Posterior vena cava (tissue), 2 donors: ENCODE measurements at regions not wholly inside any gene's neighbourhood (a gene's known extent, or its start where the extent isn't known, plus 50 kb on each side); places are given as distances from the start of the nearest gene placed in this dataset.
A peak's percentile ranks its signal among the peaks of the same experiment; 100 is the strongest.

Source experiments
- DNase-seq: peaks from one replicate; pipeline ENCODE4 v3.0.0-alpha.2; 2020; ENCODE audit warnings: low spot score
- intact Hi-C, 2 donors: fragments of 100-400 bp; cut with DNase I; formaldehyde crosslinking; loops; one replicate each; pipeline versions ENCODE4 v1.14.1 to v1.14.2; 2022 to 2023
- donor health status: DM: yes; HTN: yes; CAD: no.
- donor health status: DM: yes; HTN: yes; CAD: no.

DNA sequence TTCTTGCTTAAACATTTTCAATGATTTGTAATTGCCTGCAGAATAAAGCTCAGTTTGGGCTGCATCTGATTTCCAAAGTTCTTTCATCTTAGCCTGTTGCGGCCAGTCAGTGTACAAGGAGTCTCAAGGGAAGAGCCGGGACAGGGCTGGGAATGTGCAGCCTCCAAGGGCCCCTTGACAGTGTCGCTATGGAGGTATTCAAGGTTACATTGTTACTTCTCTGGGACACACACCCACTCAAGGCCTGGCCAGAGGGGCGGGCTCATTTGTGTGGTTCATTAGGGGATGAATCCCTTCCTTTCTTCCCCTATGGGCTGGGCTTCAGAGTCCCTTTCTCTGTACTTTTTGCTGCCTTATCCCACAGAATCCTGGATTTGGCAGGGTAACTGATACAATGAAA, 107.6 kb upstream of the CSF3R start:
- intact Hi-C loops, result no loop called here
- no peak for DNase-seq

- intact Hi-C loops, result no loop called here
- no peak for DNase-seq
These were observed 106.3 kb upstream of the CSF3R start for GRCh38 chr1:36588972-36589371.

DNA sequence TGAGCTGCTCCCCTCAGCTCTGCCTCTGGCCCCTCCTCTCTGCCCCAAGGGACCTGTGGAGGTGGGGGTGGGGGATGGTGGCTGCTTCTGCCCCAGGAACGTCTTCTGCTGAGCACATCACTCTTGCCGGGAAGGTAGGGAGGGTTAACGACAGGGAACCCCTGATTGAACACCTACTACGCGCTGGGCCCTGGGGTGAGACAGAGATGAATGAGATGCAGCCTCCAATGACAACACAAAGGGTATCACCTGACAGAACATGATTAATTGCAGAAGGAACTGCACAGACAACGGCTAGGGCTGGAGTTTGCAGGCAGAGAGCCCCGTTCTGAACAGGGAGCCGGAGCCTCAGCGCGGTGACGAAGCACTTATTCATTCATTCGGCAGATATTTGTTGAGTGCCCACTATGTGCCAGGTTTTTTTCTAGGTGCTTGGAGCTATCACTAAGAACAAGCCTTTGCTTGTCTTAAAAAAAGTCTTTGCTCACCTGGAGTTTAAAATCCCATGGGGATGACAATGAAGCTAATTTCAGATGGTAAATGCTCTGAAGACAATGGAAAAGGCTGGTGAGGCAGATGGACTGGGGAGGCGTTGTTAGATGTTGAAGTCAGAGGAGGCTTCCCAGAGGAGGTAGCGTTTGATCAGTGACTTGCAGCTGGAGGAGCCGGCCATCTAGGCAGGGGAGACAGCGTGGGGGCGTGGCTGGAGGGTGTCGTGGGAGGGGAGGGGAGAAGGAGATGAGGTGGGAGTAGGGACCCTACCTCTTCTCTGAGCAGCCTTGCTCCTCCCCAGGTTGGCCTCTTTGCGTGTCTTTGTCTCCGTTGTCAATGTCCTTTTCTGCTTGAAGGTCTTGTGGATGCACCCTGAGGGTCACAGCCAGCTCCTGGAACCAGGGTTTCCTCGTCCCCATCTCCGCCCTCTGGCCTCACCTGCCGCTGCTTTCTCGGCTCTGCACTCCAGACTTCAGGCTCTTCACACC, 103.1 kb upstream of the CSF3R start:
- intact Hi-C loops, result no loop called here
- DNase-seq, result no peak

DNA sequence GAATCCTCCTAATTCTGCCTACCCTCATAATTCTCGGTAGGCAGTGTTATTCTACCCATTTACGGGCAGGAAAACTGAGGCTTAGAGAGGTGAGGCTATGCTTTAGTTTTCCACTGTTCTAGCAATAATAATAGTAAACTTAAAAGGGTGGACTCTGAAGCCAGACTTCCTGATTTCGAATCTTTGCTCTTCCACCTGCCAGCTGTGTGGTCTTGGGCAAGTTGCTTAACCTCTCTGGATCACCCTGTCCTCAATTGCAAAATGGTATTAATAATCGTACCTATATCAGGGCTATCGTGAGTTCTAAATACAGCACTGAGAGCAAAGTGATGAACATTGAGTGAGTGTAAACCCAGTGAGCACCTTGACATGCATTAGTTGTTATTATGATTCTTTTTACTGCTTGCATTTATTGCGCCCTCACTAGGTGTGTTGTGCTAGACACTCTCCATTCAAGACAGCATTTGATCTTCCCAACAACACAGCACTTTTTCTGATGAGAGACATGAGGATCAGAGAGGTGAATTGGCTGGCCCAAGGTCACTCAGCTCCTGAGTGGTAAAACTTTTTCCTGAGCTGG, 102.3 kb upstream of the CSF3R start:
- intact Hi-C loops, result no loop called here
- DNase-seq, result no peak

GRCh38 chr1:36583980-36584782, 101.5 kb upstream of the CSF3R start:
- DNase-seq, result no peak
- intact Hi-C loops, result no loop called here

DNA sequence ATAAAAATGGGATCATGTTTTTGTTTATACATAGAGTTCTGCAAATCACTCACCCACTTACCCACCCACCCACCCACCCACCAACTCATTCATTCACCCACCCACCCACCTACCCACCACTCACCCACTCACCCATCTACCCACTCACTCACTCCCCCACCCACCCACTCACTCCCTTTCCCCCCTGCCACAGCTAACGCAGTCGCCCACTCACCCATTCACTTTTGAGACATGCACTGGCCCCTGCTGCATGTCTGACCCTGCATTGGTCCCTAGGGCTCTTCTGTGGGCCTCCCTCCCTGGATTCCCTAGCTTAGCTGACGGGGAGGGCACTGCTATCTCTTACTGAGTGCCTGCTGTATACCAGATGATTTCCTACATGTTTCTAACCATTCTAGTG, 100.4 kb upstream of the CSF3R start:
- intact Hi-C loops, result no loop called here
- DNase-seq, result no peak

GRCh38 chr1:36582066-36582755, 99.5 kb upstream of the CSF3R start:
- no peak for DNase-seq
- intact Hi-C loops, result no loop called here

- DNase-seq, result no peak
- intact Hi-C loops, result no loop called here
These were observed 97.8 kb upstream of the CSF3R start for GRCh38 chr1:36580524-36580923.

GRCh38 chr1:36579039-36579438, 96.3 kb upstream of the CSF3R start:
- DNase-seq, result no peak
- intact Hi-C loops, result loop anchor here (10.0 kb wide), 1 partner anchor 856 kb away; no protein-coding TSS in a partner anchor

DNA sequence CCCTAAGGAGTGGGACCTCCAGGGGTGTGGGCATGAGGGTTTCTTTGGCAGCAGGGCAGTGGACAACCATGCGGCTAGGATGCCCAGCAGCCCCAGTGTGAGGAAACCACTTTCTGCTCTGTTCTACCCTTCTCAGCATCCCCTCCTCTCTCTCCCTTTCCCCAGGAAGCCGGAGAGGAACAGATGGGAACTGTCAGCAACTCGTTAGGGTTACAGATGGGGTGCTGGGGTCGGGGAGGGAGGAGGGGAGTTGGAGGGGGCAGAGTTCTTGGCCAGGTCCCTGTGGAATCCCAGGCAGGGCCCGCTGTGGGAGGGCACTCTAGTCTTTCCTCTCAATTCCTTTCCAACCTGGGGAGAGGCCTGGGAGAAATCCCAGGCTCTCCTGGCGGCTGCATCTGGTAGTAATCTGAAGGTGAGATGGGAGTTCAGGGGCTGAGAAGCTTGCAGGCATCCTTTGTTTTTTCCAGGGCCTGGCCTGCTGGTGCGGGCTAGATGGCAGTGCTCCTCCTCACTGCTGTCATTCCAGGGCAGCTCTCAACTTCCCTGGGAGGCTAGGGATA, 93.9 kb upstream of the CSF3R start:
- intact Hi-C loops, result loop anchor here (10.0 kb wide), 1 partner anchor 858 kb away; no protein-coding TSS in a partner anchor
- DNase-seq, result peak; percentile 25

DNA sequence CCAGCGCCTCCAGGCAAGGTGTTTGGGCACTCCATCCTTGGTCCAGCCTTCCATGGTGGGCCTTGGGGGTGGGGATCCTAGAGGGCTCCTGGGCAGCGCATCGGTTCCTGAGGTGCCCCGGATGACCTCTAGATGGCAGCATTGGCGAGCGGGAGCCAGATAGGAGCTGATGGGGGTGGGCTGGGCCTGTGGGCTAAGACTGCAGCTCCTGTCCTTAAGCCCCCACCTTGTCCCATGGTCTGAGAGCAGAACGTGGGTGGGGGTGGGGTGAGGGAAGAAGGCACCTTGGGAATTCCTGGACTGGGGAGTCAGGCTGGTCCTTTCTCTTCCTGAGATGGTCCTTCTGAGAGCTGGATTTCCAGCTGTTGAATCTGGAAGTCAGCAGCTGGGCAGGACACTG, 93.4 kb upstream of the CSF3R start:
- intact Hi-C loops, result loop anchor here (10.0 kb wide), 1 partner anchor 859 kb away; no protein-coding TSS in a partner anchor
- peak; percentile 83 for DNase-seq

DNA sequence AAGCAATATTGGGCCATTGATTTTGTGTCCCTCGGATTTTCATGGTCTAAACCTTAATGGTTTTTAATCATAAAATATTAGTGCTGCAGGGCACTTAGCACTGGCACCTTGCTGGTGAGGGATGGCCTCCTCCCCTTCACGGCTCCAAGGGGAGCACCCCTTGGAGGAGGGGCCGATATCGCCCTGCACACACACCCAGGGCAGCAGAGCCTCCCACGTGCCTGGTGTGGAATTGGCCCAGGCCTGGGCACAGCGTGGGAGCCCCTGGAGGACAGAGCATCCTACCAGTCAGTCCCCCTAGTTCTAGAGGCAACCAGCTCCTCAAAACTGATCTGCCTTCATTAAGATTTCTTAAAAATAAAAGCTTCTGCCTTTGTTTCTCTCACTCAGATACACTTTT, 90.7 kb upstream of the CSF3R start:
- peak; percentile 38 for DNase-seq
- intact Hi-C loops, result loop anchor here (10.0 kb wide), 1 partner anchor 861 kb away; no protein-coding TSS in a partner anchor

DNA sequence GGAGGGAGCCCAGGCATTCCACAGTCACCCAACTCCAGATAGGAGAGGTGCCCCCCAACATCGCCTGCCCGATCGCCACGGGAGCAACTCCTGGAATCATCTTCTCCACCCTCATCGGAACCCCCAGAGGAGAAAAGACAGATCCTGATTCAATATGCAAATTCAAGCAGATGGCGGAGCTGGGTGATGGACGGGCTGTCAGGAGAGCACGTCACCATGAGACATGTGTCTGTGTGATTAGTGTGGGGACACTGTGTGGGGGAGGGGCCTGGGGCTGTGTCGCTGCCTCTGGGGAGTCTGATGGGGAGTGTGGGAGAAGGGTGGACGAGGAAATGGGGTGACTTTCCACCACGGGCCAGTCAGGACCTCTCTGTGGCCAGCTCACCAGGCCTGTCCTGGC, 90.2 kb upstream of the CSF3R start:
- intact Hi-C loops, result loop anchor here (10.0 kb wide), 1 partner anchor 862 kb away; no protein-coding TSS in a partner anchor
- peak; percentile 70 for DNase-seq

DNA sequence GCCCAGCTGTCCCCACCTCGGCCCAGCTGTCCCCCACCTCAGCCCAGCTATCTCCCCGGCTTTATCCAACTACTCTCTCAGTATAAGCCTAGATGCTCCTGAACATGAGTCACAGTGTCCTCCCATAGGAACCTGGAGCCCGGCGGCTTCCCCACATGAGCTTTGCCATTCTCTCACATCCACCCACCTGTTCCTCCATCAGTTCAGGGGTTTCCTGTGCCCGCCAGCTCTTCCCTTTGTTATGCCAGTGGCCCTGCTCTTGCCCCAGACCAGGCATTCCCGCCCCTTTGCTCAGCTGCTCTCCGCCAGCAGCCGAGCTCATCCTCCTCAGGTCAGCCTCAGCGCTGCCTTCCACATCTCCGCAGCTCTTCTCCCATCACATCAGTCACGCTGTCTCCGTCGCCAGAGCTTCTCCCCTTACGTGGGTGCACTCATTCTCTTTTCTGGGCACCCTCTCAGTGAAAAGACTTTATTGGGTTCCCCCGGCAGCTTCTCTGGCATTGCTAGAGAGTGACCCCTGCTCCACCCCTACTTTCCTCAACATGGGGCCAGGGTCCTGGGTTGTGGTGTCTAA, 89.5 kb upstream of the CSF3R start:
- DNase-seq, result peak; percentile 66
- intact Hi-C loops, result loop anchor here (10.0 kb wide), 1 partner anchor 863 kb away; no protein-coding TSS in a partner anchor

DNA sequence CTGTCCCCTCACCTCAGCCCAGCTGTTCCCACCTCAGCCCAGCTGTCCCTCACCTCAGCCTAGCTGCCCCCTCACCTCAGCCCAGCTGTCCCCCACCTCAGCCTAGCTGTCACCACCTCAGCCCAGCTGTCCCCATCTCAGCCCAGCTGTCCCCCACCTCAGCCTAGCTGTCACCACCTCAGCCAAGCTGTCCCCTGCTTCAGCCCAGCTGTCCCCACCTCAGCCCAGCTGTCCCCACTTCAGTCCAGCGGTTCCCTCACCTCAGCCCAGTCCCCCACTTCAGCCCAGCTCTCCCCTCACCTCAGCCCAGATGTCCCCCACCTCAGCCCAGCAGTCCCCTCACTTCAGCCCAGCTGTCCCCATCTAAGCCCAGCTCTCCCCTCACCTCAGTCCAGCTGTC, 88.4 kb upstream of the CSF3R start:
- peak; percentile 45 for DNase-seq
- intact Hi-C loops, result loop anchor here (10.0 kb wide), 1 partner anchor 864 kb away; no protein-coding TSS in a partner anchor

DNA sequence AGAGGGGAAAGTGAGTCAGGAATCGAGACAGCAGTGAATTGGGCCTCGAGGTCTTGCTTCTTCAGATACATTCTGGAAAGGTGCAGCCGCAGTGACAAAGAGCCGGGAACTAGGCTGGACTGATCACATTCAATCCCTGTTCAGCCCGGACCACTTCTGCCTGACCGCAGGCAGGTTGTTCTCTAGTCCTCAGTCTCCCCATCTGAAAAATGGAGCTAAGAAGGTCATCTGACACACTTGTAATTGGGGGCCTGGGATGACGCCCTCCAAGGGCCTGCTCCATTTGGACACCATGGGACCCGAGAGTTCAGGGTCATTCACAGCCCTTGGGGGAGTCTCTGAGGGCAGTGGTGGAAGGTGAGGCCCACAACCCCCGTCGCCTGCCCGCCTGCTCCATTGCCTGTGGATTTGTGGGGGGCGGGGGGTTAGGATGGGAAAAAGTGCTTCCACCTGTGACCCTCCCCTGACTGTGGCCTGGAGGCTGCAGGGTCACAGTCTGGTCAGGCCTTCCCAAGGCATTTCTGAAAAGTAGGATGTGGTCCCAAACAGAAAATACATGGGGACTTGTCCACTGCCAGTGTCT, 87.9 kb upstream of the CSF3R start:
- intact Hi-C loops, result loop anchor here (10.0 kb wide), 1 partner anchor 864 kb away; no protein-coding TSS in a partner anchor
- peak; percentile 51 for DNase-seq

DNA sequence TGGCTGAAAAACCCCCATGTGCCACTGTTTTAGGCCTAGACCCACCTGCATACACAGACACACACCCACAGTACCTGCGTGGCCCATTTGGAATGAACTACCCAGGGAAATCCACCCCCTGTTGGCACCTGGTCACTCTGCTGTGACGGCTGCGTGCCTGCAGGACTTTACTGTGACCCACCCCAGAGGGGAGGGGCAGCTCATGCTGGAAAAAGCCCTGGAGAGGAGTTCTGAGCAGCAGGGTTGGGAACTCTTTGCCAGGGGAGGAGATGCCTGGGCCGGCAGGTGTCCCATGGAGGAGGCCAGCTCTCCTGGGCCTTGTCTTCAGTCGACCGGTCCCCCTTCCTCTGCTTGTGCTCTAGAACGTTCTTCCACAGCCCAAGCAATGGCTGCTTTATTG, 87.3 kb upstream of the CSF3R start:
- DNase-seq, result peak; percentile 58
- intact Hi-C loops, result loop anchor here (10.0 kb wide), 1 partner anchor 865 kb away; no protein-coding TSS in a partner anchor
